GM10266 (cell line): ENCODE measurements at regions not wholly inside any gene's neighbourhood (a gene's known extent, or its start where the extent isn't known, plus 50 kb on each side); places are given as distances from the start of the nearest gene placed in this dataset.

Source experiments
- DNase-seq: peaks from one replicate; pipeline ENCODE4 v3.0.0; 2012; ENCODE audit errors: extremely low spot score
- CTCF ChIP-seq: IDR thresholded peaks from 2 replicates; pipeline ENCODE4 v1.5.1; 2012; ENCODE audit warnings: mild to moderate bottlenecking, low read depth; ENCODE audit not compliant: control insufficient read depth, insufficient read depth; ENCODE audit errors: missing control alignments

GRCh38 chr2:15736396-15737180 is 144.9 kb downstream of the DDX1 start:
- no peak for TF ChIP-seq CTCF
- DNase-seq, result no peak

GRCh38 chr2:15737314-15738224 is 145.9 kb downstream of the DDX1 start:
- no peak for DNase-seq
- no peak for TF ChIP-seq CTCF

- TF ChIP-seq CTCF, result no peak
Observed at GRCh38 chr2:15738225-15738546, 146.5 kb downstream of the DDX1 start.

GRCh38 chr2:15738943-15739342 is 147.3 kb downstream of the DDX1 start:
- TF ChIP-seq CTCF, result no peak
- DNase-seq, result no peak

More at GRCh38 chr2:15738225-15738546, 146.5 kb downstream of the DDX1 start:
- DNase-seq, result no peak

- no peak for TF ChIP-seq CTCF
- no peak for DNase-seq
Observed at GRCh38 chr2:15744820-15745219, 153.2 kb downstream of the DDX1 start.

- TF ChIP-seq CTCF, result no peak
- no peak for DNase-seq
Observed at GRCh38 chr2:15745350-15745749, 153.7 kb downstream of the DDX1 start.
